Gastrocnemius medialis (tissue), 4 donors: ENCODE measurements at regions not wholly inside any gene's neighbourhood (a gene's known extent, or its start where the extent isn't known, plus 50 kb on each side); places are given as distances from the start of the nearest gene placed in this dataset.
"Not testable (repeated sequence)": the region's sequence is repeated elsewhere in the genome, so short reads cannot be mapped to it uniquely, and the experiment has no call there.

Source experiments
- ATAC-seq, 2 donors: fragments of 150-250 bp; one replicate each; pipeline ENCODE4 v1.9.1; 2016
- DNase-seq, 2 donors: peaks; one replicate each; pipeline ENCODE4 v3.0.0-alpha.2; 2019
- H3K27ac ChIP-seq, 4 donors: fragments of 200-600 bp; sonication (generic); 1 replicate in 1 of 4; 2 replicates in 3 of 4; pipeline ENCODE4 v1.5.1; 2016 to 2018; ENCODE audit warnings: mild to moderate bottlenecking in 2 of 4, moderate library complexity in 1 of 4
- H3K27me3 ChIP-seq, 3 donors: fragments of 200-600 bp; sonication (generic) in 2 of 3; 1 replicate in 1 of 3; 2 replicates in 2 of 3; pipeline versions ENCODE4 v1.5.1 to v1.6.0; 2016 to 2019; ENCODE audit warnings: mild to moderate bottlenecking in 1 of 3, moderate library complexity in 1 of 3
- H3K36me3 ChIP-seq, 2 donors: fragments of 200-600 bp; sonication (generic) in 1 of 2; one replicate each; pipeline ENCODE4 v1.5.1; 2017 to 2018
- H3K4me1 ChIP-seq, 2 donors: fragments of 200-600 bp; sonication (generic) in 1 of 2; one replicate each; pipeline ENCODE4 v1.5.1; 2016 to 2017; ENCODE audit warnings: mild to moderate bottlenecking in 2 of 2
- H3K4me3 ChIP-seq, 4 donors: fragments of 200-600 bp; sonication (generic) in 3 of 4; 1 replicate in 1 of 4; 2 replicates in 3 of 4; pipeline ENCODE4 v1.5.1; 2016 to 2019; ENCODE audit warnings: mild to moderate bottlenecking in 2 of 4
- H3K9me3 ChIP-seq, 3 donors: fragments of 200-600 bp; sonication (generic) in 2 of 3; 1 replicate in 1 of 3; 2 replicates in 2 of 3; pipeline ENCODE4 v1.5.1; 2016 to 2019
- CTCF ChIP-seq, 5 experiments: fragments of 450-650 bp in 3 of 5; fragments of 200-600 bp in 2 of 5; sonication (generic) in 2 of 5; IDR thresholded peaks in 4 of 5; conservative IDR thresholded peaks in 1 of 5; 1 replicate in 4 of 5; 2 replicates in 1 of 5; pipeline ENCODE4 v1.5.1; 2016 to 2019; ENCODE audit warnings: antibody characterized with exemption in 5 of 5, mild to moderate bottlenecking in 3 of 5, moderate library complexity in 3 of 5
- POLR2A ChIP-seq, 2 donors: fragments of 450-650 bp; IDR thresholded peaks; one replicate each; pipeline ENCODE4 v1.6.1; 2017; ENCODE audit warnings: antibody characterized with exemption in 2 of 2, mild to moderate bottlenecking in 2 of 2, moderate library complexity in 2 of 2
- in situ Hi-C, 4 donors: fragments of 200-750 bp; cut with MboI; loops; one replicate each; pipeline versions ENCODE4 v1.15.0 to v1.8.0; 2017; ENCODE audit warnings: low sequenced_read_pairs in 4 of 4
- intact Hi-C: fragments of 100-400 bp; cut with DNase I; formaldehyde crosslinking; loops from one replicate; pipeline ENCODE4 v1.15.1; 2023; ENCODE audit warnings: low total_unique reads

GRCh38 chr1:189131576-189131975 is 1346.1 kb downstream of the BRINP3 start:
- intact Hi-C loops (no loop called here), in situ Hi-C loops (no loop called here)
- ATAC-seq (no peak), DNase-seq (no peak)
- Histone ChIP-seq H3K36me3 (no peaks in the 10 kb centered on the region), H3K4me3 (no peak overlapping the region), H3K27ac (no peak overlapping the region), H3K4me1 (no peaks in the 10 kb centered on the region), H3K9me3 (no peaks in the 10 kb centered on the region), H3K27me3 (no peaks in the 10 kb centered on the region)
- TF ChIP-seq CTCF (IDR thresholded peaks at IDR 0.05 in 4 of 5, conservative IDR thresholded peaks at IDR 0.05 in 1 of 5) (no peak), POLR2A (IDR thresholded peaks at IDR 0.05) (no peak)

DNA sequence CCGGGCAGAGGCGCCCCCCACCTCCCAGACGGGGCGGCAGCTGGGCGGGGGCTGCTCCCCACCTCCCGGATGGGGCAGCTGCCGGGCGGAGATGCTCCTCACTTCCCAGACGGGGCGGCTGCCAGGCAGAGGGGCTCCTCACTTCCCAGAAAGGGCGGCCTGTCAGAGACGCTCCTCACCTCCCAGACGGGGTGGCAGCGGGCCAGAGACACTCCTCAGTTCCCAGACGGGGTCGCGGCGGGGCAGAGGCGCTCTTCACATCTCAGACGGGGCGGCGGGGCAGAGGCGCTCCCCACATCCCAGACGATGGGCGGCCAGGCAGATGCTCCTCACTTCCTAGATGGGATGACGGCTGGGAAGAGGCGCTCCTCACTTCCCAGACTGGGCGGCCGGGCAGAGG is 1337.9 kb downstream of the BRINP3 start:
- H3K9me3 ChIP-seq, DNase-seq, H3K4me1 ChIP-seq, H3K27me3 ChIP-seq, ATAC-seq, intact Hi-C loops, in situ Hi-C loops, H3K36me3 ChIP-seq, H3K27ac ChIP-seq, H3K4me3 ChIP-seq: not testable (repeated sequence)

GRCh38 chr1:189141056-189141455 is 1336.6 kb downstream of the BRINP3 start:
- no peaks in the 10 kb centered on the region for H3K36me3 ChIP-seq
- no peak overlapping the region for H3K27ac ChIP-seq
- H3K4me3 ChIP-seq: no peak overlapping the region
- in situ Hi-C loops: no loop called here
- no peak for ATAC-seq
- DNase-seq: no peak
- intact Hi-C loops: no loop called here
- TF ChIP-seq POLR2A (IDR thresholded peaks at IDR 0.05) (no peak), CTCF (IDR thresholded peaks at IDR 0.05 in 4 of 5, conservative IDR thresholded peaks at IDR 0.05 in 1 of 5) (no peak)
- no peaks in the 10 kb centered on the region for H3K4me1 ChIP-seq
- H3K9me3 ChIP-seq: no peaks in the 10 kb centered on the region
- no peaks in the 10 kb centered on the region for H3K27me3 ChIP-seq

GRCh38 chr1:189149547-189150375 is 1327.9 kb downstream of the BRINP3 start:
- in situ Hi-C loops (no loop called here), intact Hi-C loops (no loop called here)
- no peak for DNase-seq
- no peaks in the 10 kb centered on the region for H3K9me3 ChIP-seq
- TF ChIP-seq CTCF (IDR thresholded peaks at IDR 0.05 in 4 of 5, conservative IDR thresholded peaks at IDR 0.05 in 1 of 5): no peak
- TF ChIP-seq POLR2A (IDR thresholded peaks at IDR 0.05): no peak
- no peaks in the 10 kb centered on the region for H3K4me1 ChIP-seq
- H3K36me3 ChIP-seq: no peaks in the 10 kb centered on the region
- no peak for ATAC-seq
- H3K27me3 ChIP-seq: no peaks in the 10 kb centered on the region
- H3K4me3 ChIP-seq: no peak overlapping the region
- H3K27ac ChIP-seq: no peak overlapping the region

- intact Hi-C loops: no loop called here
- H3K27me3 ChIP-seq: no peaks in the 10 kb centered on the region
- TF ChIP-seq POLR2A (IDR thresholded peaks at IDR 0.05) (no peak), CTCF (IDR thresholded peaks at IDR 0.05 in 4 of 5, conservative IDR thresholded peaks at IDR 0.05 in 1 of 5) (no peak)
- H3K9me3 ChIP-seq: no peaks in the 10 kb centered on the region
- no peak overlapping the region for H3K4me3 ChIP-seq
- ATAC-seq: no peak
- in situ Hi-C loops: no loop called here
- H3K27ac ChIP-seq: no peak overlapping the region
- no peak for DNase-seq
- no peaks in the 10 kb centered on the region for H3K4me1 ChIP-seq
- no peaks in the 10 kb centered on the region for H3K36me3 ChIP-seq
Observed at GRCh38 chr1:189150624-189151023, 1327.0 kb downstream of the BRINP3 start.
